SK-N-MC (cell line): ENCODE measurements at regions not wholly inside any gene's neighbourhood (a gene's known extent, or its start where the extent isn't known, plus 50 kb on each side); places are given as distances from the start of the nearest gene placed in this dataset.

Experiments
- EZH2 ChIP-seq: fragments of 200-600 bp; sonication (generic); IDR thresholded peaks from one replicate; pipeline ENCODE4 v1.6.1; 2017; ENCODE audit warnings: antibody characterized with exemption
- FOXP2 ChIP-seq: optimal IDR thresholded peaks from 2 replicates; pipeline ENCODE3; 2011; ENCODE audit warnings: mild to moderate bottlenecking, moderate library complexity; ENCODE audit not compliant: insufficient read depth; ENCODE audit errors: extremely low read length, control extremely low read depth
- POLR2AphosphoS5 ChIP-seq: IDR thresholded peaks from 2 replicates; pipeline ENCODE4 v1.6.1; 2012; ENCODE audit warnings: mild to moderate bottlenecking, low read depth, low read length, borderline replicate concordance

DNA sequence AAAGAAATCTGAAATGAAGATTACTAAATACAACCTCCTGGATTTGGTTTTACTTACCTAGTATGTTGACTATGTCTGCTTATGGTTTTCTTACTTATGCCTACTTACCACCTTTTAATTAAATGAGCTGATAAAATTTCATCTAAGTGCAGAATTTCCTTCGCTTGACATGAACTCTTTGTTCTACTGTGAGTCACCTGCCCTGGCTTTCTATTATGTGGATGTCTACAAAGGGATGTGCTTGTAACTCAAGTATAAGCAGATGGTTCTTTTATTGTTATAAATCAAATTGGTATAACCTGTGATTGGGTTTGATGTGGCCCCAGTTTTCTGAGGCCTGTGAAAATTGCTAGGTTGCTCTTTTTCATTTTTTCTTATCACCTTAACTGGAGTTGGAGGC is 389.1 kb upstream of the ANKRD30A start:
- TF ChIP-seq POLR2AphosphoS5 (no peak), EZH2 (no peak), FOXP2 (no peak)
